ENCODE measurements at regions not wholly inside any gene's neighbourhood (a gene's known extent, or its start where the extent isn't known, plus 50 kb on each side); places are given as distances from the start of the nearest gene placed in this dataset.

- TF ChIP-seq CTCF (IDR thresholded peaks at IDR 0.05), result no peak
- no peaks in the 10 kb centered on the region for H3K36me3 ChIP-seq
- no peaks in the 10 kb centered on the region for H3K9me3 ChIP-seq
- DNase-seq (ENCODE audit: low spot score), result no peak
- H3K4me1 ChIP-seq, result no peaks in the 10 kb centered on the region
- no peaks in the 10 kb centered on the region for H3K27me3 ChIP-seq
- no peak overlapping the region for H3K4me3 ChIP-seq
- H3K27ac ChIP-seq, result no peak overlapping the region
Measured at GRCh38 chr2:104784264-104784663, 69.7 kb upstream of the POU3F3 start.

- Histone ChIP-seq H3K4me1 (no peaks in the 10 kb centered on the region), H3K27me3 (no peaks in the 10 kb centered on the region), H3K27ac (no peak overlapping the region), H3K9me3 (no peaks in the 10 kb centered on the region), H3K4me3 (no peak overlapping the region), H3K36me3 (no peaks in the 10 kb centered on the region)
- TF ChIP-seq CTCF (IDR thresholded peaks at IDR 0.05), result no peak
- no peak for DNase-seq (ENCODE audit: low spot score)
Measured at GRCh38 chr2:104786204-104786603, 67.7 kb upstream of the POU3F3 start.

- DNase-seq (ENCODE audit: low spot score), result no peak
Measured at GRCh38 chr2:104786821-104787220, 67.1 kb upstream of the POU3F3 start.

GRCh38 chr2:104787298-104788065 lies 66.4 kb upstream of the POU3F3 start:
- H3K36me3 ChIP-seq, result no peaks in the 10 kb centered on the region

More at GRCh38 chr2:104786821-104787220, 67.1 kb upstream of the POU3F3 start:
- Histone ChIP-seq H3K27ac (no peak overlapping the region), H3K9me3 (no peaks in the 10 kb centered on the region), H3K4me1 (no peaks in the 10 kb centered on the region), H3K36me3 (no peaks in the 10 kb centered on the region), H3K4me3 (no peak overlapping the region), H3K27me3 (no peaks in the 10 kb centered on the region)
- TF ChIP-seq CTCF (IDR thresholded peaks at IDR 0.05), result no peak

GRCh38 chr2:104788742-104789455 lies 65.0 kb upstream of the POU3F3 start:
- H3K36me3 ChIP-seq, result no peaks in the 10 kb centered on the region
- no peaks in the 10 kb centered on the region for H3K27me3 ChIP-seq
- no peaks in the 10 kb centered on the region for H3K4me1 ChIP-seq
- no peak for TF ChIP-seq CTCF (IDR thresholded peaks at IDR 0.05)
- no peak overlapping the region for H3K4me3 ChIP-seq
- no peak for DNase-seq (ENCODE audit: low spot score)
- H3K9me3 ChIP-seq, result no peaks in the 10 kb centered on the region
- H3K27ac ChIP-seq, result no peak overlapping the region

More at GRCh38 chr2:104787298-104788065, 66.4 kb upstream of the POU3F3 start:
- no peak for TF ChIP-seq CTCF (IDR thresholded peaks at IDR 0.05)
- Histone ChIP-seq H3K9me3 (no peaks in the 10 kb centered on the region), H3K4me3 (no peak overlapping the region), H3K4me1 (no peaks in the 10 kb centered on the region), H3K27ac (no peak overlapping the region), H3K27me3 (no peaks in the 10 kb centered on the region)
- DNase-seq (ENCODE audit: low spot score), result no peak
